Mesenchymal stem cell (in vitro differentiated cells and primary cell): ENCODE measurements at regions not wholly inside any gene's neighbourhood (a gene's known extent, or its start where the extent isn't known, plus 50 kb on each side); places are given as distances from the start of the nearest gene placed in this dataset.
"Not testable (repeated sequence)": the region's sequence is repeated elsewhere in the genome, so short reads cannot be mapped to it uniquely, and the experiment has no call there.

Source experiments
- DNase-seq: peaks from one replicate; pipeline ENCODE4 v3.0.0-alpha.2; 2013
- H2AFZ ChIP-seq: one replicate; pipeline ENCODE4 v1.6.1; 2013; ENCODE audit warnings: low read depth, mild to moderate bottlenecking, control low read depth, inconsistent platforms, low read length, moderate library complexity
- H2AK5ac ChIP-seq: 2 replicates; pipeline ENCODE4 v1.6.1; 2013; ENCODE audit warnings: low read length, moderate library complexity, mild to moderate bottlenecking, inconsistent platforms; ENCODE audit not compliant: severe bottlenecking
- H2BK120ac ChIP-seq: one replicate; pipeline ENCODE4 v1.6.1; 2013; ENCODE audit warnings: low read depth, mild to moderate bottlenecking, inconsistent platforms, low read length, moderate library complexity
- H2BK12ac ChIP-seq, 2 experiments: one replicate each; pipeline ENCODE4 v1.6.1; 2013; ENCODE audit warnings: inconsistent platforms in 2 of 2, low read length in 2 of 2, mild to moderate bottlenecking in 2 of 2, moderate library complexity in 2 of 2, control low read depth in 1 of 2
- H2BK15ac ChIP-seq: one replicate; pipeline ENCODE4 v1.6.1; 2013; ENCODE audit warnings: mild to moderate bottlenecking, low read depth, inconsistent platforms; ENCODE audit not compliant: poor library complexity, severe bottlenecking
- H2BK5ac ChIP-seq: 2 replicates; pipeline ENCODE4 v1.6.1; 2013; ENCODE audit warnings: low read depth, mild to moderate bottlenecking, low read length, control low read depth, inconsistent platforms; ENCODE audit not compliant: poor library complexity, severe bottlenecking
- H3K14ac ChIP-seq, 2 experiments: one replicate each; pipeline ENCODE4 v1.6.1; 2013; ENCODE audit warnings: inconsistent platforms in 2 of 2, low read length in 2 of 2, control low read depth in 1 of 2, mild to moderate bottlenecking in 1 of 2, moderate library complexity in 1 of 2
- H3K18ac ChIP-seq, 2 experiments: one replicate each; pipeline ENCODE4 v1.6.1; 2013; ENCODE audit warnings: inconsistent platforms in 2 of 2, low read length in 2 of 2, control low read depth in 1 of 2, low read depth in 1 of 2, mild to moderate bottlenecking in 1 of 2
- H3K23ac ChIP-seq, 2 experiments: one replicate each; pipeline ENCODE4 v1.6.1; 2013; ENCODE audit warnings: inconsistent platforms in 2 of 2, low read length in 2 of 2, mild to moderate bottlenecking in 2 of 2, moderate library complexity in 2 of 2, control low read depth in 1 of 2
- H3K27ac ChIP-seq: 2 replicates; pipeline ENCODE4 v1.5.1; 2013; ENCODE audit warnings: mild to moderate bottlenecking, moderate library complexity, low read length, control low read depth, inconsistent platforms; ENCODE audit not compliant: poor library complexity, severe bottlenecking
- H3K27me3 ChIP-seq, 2 experiments: 2 replicates each; pipeline versions ENCODE4 v1.6.1 to v1.7.0; 2013; ENCODE audit warnings: low read length in 2 of 2, mild to moderate bottlenecking in 2 of 2, moderate library complexity in 2 of 2, control low read depth in 1 of 2, inconsistent platforms in 1 of 2; ENCODE audit not compliant: control insufficient read depth in 1 of 2, insufficient read depth in 1 of 2
- H3K36me3 ChIP-seq, 2 experiments: 2 replicates each; pipeline versions ENCODE4 v1.6.1 to v1.7.0; 2013; ENCODE audit warnings: low read length in 2 of 2, control low read depth in 1 of 2, inconsistent platforms in 1 of 2, low read depth in 1 of 2, mild to moderate bottlenecking in 1 of 2; ENCODE audit not compliant: insufficient read depth in 2 of 2, control insufficient read depth in 1 of 2
- H3K4ac ChIP-seq, 2 experiments: one replicate each; pipeline ENCODE4 v1.6.1; 2013; ENCODE audit warnings: inconsistent platforms in 2 of 2, low read length in 2 of 2, mild to moderate bottlenecking in 2 of 2, moderate library complexity in 2 of 2, control low read depth in 1 of 2, low read depth in 1 of 2
- H3K4me1 ChIP-seq: 2 replicates; pipeline ENCODE4 v1.6.1; 2013; ENCODE audit warnings: low read depth, low read length, control low read depth; ENCODE audit not compliant: control insufficient read depth, insufficient read depth
- H3K4me2 ChIP-seq: 2 replicates; pipeline ENCODE4 v1.6.1; 2013; ENCODE audit warnings: low read length, mild to moderate bottlenecking, inconsistent platforms; ENCODE audit not compliant: poor library complexity, severe bottlenecking
- H3K4me3 ChIP-seq, 2 experiments: 2 replicates each; pipeline versions ENCODE4 v1.5.1 to v1.7.0; 2013; ENCODE audit warnings: low read length in 2 of 2, mild to moderate bottlenecking in 2 of 2, control low read depth in 1 of 2, low read depth in 1 of 2; ENCODE audit not compliant: insufficient read depth in 1 of 2
- H3K79me1 ChIP-seq: replicated peaks from 2 replicates; pipeline ENCODE4 v1.6.1; 2013; ENCODE audit warnings: mild to moderate bottlenecking, control low read depth, low read length, inconsistent platforms; ENCODE audit not compliant: poor library complexity, severe bottlenecking
- H3K9ac ChIP-seq: 2 replicates; pipeline ENCODE4 v1.7.0; 2013; ENCODE audit warnings: mild to moderate bottlenecking, low read length, moderate library complexity
- H3K9me3 ChIP-seq: 2 replicates; pipeline ENCODE4 v1.7.0; 2013; ENCODE audit warnings: mild to moderate bottlenecking, low read length; ENCODE audit not compliant: control insufficient read depth
- H4K8ac ChIP-seq: one replicate; pipeline ENCODE4 v1.6.1; 2013; ENCODE audit warnings: inconsistent platforms, mild to moderate bottlenecking, low read length, moderate library complexity
- H4K91ac ChIP-seq: one replicate; pipeline ENCODE4 v1.6.1; 2013; ENCODE audit warnings: mild to moderate bottlenecking, low read length, inconsistent platforms
- WGBS: methylation state at CpG from one replicate; pipeline ENCODE4 v1.1.7; 2013; ENCODE audit warnings: mixed read lengths; 5-methylcytosine and 5-hydroxymethylcytosine counted together

DNA sequence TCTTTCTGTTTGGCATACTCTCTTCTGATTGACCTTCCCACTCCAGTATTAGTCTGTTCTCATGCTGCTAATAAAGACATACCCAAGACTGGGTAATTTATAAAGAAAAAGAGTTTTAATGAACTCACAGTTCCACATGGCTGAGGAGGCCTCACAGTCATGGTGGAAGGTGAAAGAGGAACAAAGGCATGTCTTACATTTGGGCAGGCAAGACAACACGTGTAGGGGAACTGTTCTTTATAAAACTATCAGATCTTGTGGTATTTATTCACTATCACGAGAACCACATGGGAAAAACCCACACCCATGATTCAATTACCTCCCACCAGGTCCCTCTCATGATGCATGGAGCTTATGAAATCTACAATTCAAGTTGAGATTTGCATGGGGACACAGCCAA lies 767.3 kb downstream of the ZBBX start:
- not testable (repeated sequence) for H3K23ac ChIP-seq, H2BK15ac ChIP-seq, H2BK12ac ChIP-seq, H3K79me1 ChIP-seq, H2BK120ac ChIP-seq, H2BK5ac ChIP-seq, H3K4ac ChIP-seq, H3K4me2 ChIP-seq, DNase-seq, H2AFZ ChIP-seq, H3K4me1 ChIP-seq, H4K8ac ChIP-seq, H3K27ac ChIP-seq, H3K18ac ChIP-seq, H4K91ac ChIP-seq, H2AK5ac ChIP-seq, H3K14ac ChIP-seq, H3K27me3 ChIP-seq, H3K9ac ChIP-seq, H3K9me3 ChIP-seq, H3K36me3 ChIP-seq, H3K4me3 ChIP-seq
- 73% methylated on average over 1 of the region's 2 CpGs for WGBS

DNA sequence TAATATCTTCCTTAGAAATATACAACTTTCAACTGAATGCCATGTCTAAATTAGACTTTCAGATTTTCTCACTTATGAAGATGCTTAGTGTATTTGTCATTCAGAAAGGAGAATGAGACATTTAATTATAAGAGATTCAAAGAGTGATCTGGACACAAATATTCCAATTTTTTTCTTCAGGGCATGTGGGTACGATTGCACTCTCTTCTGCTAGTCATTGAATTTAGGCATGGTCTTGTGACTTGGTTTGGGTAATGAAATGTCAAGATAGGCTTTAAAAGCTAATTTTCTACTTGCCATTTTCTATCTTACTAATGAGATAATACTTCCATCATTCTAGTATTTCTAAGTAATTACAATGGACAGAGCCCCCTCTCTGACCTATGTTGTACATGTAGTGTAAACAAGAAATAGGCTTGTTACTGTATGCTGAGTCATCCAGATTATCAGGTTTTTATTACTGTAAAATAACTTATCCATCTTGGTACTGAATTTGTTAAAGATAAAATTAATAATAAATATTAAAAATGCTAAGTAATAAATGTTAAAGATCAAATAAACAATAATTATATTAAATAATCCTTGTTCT lies 770.8 kb upstream of the BCHE start:
- no CpG with 5 or more reads among the region's 1 CpG for WGBS
- Histone ChIP-seq H3K4me1 (no peaks in the 10 kb centered on the region), H3K9me3 (no peaks in the 10 kb centered on the region), H4K91ac (no peak overlapping the region), H2BK5ac (no peak overlapping the region), H3K27me3 (no peaks in the 10 kb centered on the region), H3K36me3 (no peaks in the 10 kb centered on the region), H3K23ac (no peak overlapping the region), H4K8ac (no peak overlapping the region), H3K4me3 (no peak overlapping the region), H3K18ac (no peak overlapping the region), H3K4me2 (no peak overlapping the region), H2BK15ac (no peak overlapping the region), H3K79me1 (no peaks in the 10 kb centered on the region), H2BK12ac (no peak overlapping the region), H3K9ac (no peak overlapping the region), H2BK120ac (no peak overlapping the region), H2AFZ (no peak overlapping the region), H3K4ac (no peak overlapping the region), H3K14ac (no peak overlapping the region), H3K27ac (no peak overlapping the region), H2AK5ac (no peak overlapping the region)
- DNase-seq, result no peak

DNA sequence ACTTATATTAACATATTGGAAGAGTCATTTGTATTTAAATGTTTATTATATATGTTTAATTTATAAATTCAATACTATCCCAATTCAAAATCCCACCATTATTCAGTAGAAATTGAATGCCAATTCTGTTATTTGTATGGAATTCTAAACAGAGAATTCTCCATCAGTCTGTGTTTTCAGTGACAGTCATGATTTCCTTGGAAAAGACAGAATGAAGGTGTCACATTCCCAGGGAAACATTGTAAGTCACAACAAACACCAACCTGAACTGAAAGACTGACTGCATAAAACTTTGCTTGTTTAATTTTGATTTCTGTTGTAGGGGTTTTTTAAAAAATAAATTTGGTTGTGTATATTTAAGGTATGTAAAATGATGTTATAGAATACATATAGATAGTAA lies 769.8 kb upstream of the BCHE start:
- no peaks in the 10 kb centered on the region for H3K36me3 ChIP-seq
- no peak overlapping the region for H3K4me3 ChIP-seq
- H2AFZ ChIP-seq, result no peak overlapping the region
- no peak overlapping the region for H3K14ac ChIP-seq
- H3K27ac ChIP-seq, result no peak overlapping the region
- H2BK12ac ChIP-seq, result no peak overlapping the region
- H3K9ac ChIP-seq, result no peak overlapping the region
- H3K9me3 ChIP-seq, result peaks cover 6% of the 10 kb centered on the region
- H2BK120ac ChIP-seq, result no peak overlapping the region
- no peak overlapping the region for H4K8ac ChIP-seq
- H2BK5ac ChIP-seq, result no peak overlapping the region
- H2AK5ac ChIP-seq, result no peak overlapping the region
- no peaks in the 10 kb centered on the region for H3K27me3 ChIP-seq
- H3K4me1 ChIP-seq, result no peaks in the 10 kb centered on the region
- H2BK15ac ChIP-seq, result no peak overlapping the region
- no peak overlapping the region for H3K4me2 ChIP-seq
- no peak overlapping the region for H3K4ac ChIP-seq
- no peak overlapping the region for H3K18ac ChIP-seq
- no peak overlapping the region for H4K91ac ChIP-seq
- H3K23ac ChIP-seq, result no peak overlapping the region
- DNase-seq, result no peak
- H3K79me1 ChIP-seq, result no peaks in the 10 kb centered on the region

DNA sequence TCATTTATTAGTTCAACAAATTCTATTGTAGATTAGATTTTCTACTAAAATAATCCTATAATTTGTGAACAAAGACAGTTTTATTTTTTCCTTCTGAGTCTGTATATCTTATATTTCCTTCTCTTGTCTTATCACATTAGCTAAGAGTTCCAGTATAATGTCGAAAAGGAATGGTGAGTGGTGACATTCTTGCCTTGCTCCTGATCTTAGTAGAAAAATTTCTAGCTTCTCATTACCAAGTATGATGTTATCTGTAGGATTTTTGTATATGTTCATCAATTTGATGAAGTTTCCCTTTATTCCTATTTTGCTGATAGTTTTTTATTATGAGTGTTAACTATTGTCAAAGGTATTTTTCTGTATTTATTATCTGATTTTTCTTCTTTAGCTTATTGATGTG lies 756.6 kb upstream of the BCHE start:
- H3K4ac ChIP-seq, result no peak overlapping the region
- H3K9me3 ChIP-seq, result peaks cover 16% of the 10 kb centered on the region
- H2BK120ac ChIP-seq, result no peak overlapping the region
- no peaks in the 10 kb centered on the region for H3K27me3 ChIP-seq
- no peak overlapping the region for H4K91ac ChIP-seq
- WGBS, result no CpG with 5 or more reads among the region's 1 CpG
- no peak overlapping the region for H3K23ac ChIP-seq
- no peak overlapping the region for H2AK5ac ChIP-seq
- H3K4me1 ChIP-seq, result no peaks in the 10 kb centered on the region
- H3K14ac ChIP-seq, result no peak overlapping the region
- no peaks in the 10 kb centered on the region for H3K36me3 ChIP-seq
- H3K4me3 ChIP-seq, result no peak overlapping the region
- no peak overlapping the region for H3K9ac ChIP-seq
- no peak overlapping the region for H2AFZ ChIP-seq
- H3K18ac ChIP-seq, result no peak overlapping the region
- H2BK5ac ChIP-seq, result no peak overlapping the region
- no peak overlapping the region for H4K8ac ChIP-seq
- H2BK12ac ChIP-seq, result no peak overlapping the region
- no peak overlapping the region for H3K27ac ChIP-seq
- no peak overlapping the region for H3K4me2 ChIP-seq
- no peak overlapping the region for H2BK15ac ChIP-seq
- no peaks in the 10 kb centered on the region for H3K79me1 ChIP-seq
- DNase-seq, result no peak
